H7 (cell line): ENCODE measurements at regions not wholly inside any gene's neighbourhood (a gene's known extent, or its start where the extent isn't known, plus 50 kb on each side); places are given as distances from the start of the nearest gene placed in this dataset.

Experiments used
- DNase-seq: peaks from one replicate; pipeline ENCODE4 v3.0.0; 2012
- H3K27me3 ChIP-seq: 2 replicates; pipeline ENCODE4 v1.6.0; 2011; ENCODE audit warnings: mild to moderate bottlenecking, low read length; ENCODE audit not compliant: control insufficient read depth, insufficient read depth
- H3K36me3 ChIP-seq: replicated peaks from 2 replicates; pipeline ENCODE4 v1.5.1; 2011; ENCODE audit warnings: low read length; ENCODE audit not compliant: control insufficient read depth, insufficient read depth
- H3K4me3 ChIP-seq: 2 replicates; pipeline ENCODE4 v1.5.1; 2011; ENCODE audit warnings: low read depth, mild to moderate bottlenecking, control low read depth, low read length, moderate library complexity; ENCODE audit not compliant: insufficient read depth

DNA sequence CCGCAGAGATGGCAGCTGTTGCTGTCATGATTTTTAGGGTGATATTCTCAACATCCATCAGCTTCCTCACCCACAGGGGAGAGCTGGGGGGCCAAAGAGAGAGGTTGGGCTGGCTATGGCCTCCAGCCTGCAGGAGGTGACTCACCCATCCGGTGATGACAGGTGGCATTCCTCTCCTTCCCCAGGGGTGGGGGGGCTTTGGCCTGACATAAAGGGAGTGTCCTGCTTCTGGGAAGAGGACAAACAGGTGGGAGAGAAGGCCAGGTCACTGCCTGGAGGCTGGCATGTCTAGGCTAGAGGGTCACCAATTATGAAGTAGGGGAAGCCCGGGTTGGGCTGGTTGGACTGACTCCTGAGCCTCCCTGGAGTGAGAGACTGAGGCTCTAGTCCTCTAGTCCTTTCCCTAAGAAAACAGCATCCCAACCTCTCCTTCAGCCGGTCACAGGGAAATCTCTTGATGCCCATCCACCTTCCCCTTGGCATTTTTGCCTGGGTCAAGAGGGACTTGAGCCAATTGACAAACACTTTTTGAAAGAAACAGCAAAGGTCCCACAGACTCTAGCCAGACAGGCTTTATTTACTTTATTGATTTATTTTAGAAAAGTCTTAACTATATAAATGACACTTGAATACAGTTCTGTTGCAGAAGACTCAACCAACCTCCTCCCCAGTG is 79.8 kb upstream of the ZNF716 start:
- Histone ChIP-seq H3K4me3 (no peak overlapping the region), H3K36me3 (no peaks in the 10 kb centered on the region), H3K27me3 (no peaks in the 10 kb centered on the region)
- DNase-seq: no peak

DNA sequence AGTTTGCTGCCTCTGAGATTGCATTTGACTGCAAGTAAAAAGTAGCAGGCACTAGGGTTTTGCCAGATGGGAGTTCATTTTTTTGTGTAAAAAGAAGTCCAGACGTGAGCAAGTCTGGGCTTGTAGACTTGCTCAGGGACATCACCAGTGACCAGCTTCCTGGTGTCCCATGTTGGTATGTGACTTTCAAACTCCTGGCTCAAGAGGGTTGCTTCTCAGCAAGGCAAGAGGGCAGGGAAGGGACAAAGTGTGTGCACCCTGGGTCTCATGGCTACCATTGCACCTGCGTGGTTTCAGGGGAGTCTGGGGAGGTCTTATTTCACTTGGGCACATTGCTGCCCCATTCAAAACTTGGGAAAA is 79.3 kb upstream of the ZNF716 start:
- no peak overlapping the region for H3K4me3 ChIP-seq
- H3K27me3 ChIP-seq: no peaks in the 10 kb centered on the region
- DNase-seq: no peak
- H3K36me3 ChIP-seq: no peaks in the 10 kb centered on the region

DNA sequence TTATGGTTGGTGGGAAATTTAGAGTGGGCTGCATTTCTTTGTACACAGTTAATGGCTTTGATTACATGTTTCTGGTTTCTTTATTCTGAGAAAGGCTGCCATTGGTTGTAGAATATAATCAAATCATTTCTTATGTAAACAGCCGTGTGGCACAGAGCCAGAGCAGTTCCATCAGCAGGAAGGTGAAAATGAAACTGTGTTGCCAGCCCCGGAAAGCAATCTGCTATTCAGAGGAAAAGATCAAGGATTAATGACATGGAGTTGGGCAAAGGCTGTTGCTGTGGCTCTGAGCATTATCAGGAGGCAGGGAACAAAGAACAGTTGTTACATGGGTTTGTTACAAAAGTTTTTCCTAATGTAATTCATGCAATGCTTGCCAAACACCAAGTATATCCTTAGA is 74.2 kb upstream of the ZNF716 start:
- Histone ChIP-seq H3K36me3 (no peaks in the 10 kb centered on the region), H3K27me3 (no peaks in the 10 kb centered on the region), H3K4me3 (no peak overlapping the region)
- no peak for DNase-seq

DNA sequence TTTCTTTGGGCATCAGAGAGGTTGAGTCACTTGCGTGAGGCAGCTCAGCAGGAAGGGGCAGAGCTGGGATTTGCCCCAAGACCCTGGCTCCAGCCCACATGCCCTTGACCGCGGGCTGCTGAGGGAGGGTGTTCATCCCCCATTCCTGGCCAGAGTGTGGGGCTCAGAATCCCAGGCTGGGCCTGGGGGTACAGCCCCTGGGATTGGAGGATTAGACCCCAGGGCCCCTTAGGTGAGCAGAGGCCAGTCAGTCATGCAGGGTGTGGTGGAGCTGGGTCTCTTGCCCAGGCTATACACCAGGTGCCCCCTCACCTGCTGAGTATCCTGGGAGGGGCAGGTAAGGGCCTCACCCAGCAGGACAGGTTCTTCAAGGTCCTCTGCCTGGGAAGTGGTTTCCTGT is 68.4 kb upstream of the ZNF716 start:
- DNase-seq: no peak
- H3K4me3 ChIP-seq: no peak overlapping the region
- H3K27me3 ChIP-seq: no peaks in the 10 kb centered on the region
- H3K36me3 ChIP-seq: no peaks in the 10 kb centered on the region

DNA sequence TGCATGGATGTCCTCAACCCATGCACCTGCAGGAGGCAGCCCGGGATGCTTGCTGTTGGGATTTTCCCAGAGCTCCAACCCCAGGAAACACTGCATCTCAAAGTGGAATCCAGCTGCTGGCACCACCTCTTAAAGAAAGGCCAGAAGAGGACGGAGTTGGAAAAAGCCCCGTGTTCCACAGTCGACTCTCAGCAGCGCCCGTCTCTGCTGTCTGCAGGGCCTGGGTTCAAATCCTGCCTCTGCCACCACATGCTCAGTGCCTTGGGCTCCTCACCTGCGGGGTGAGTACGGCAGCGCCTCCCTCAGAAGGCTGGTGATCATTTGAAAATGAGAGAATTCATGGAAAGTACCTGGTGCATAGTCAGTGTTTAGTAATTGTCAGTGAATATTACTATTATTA is 65.6 kb upstream of the ZNF716 start:
- H3K27me3 ChIP-seq: no peaks in the 10 kb centered on the region
- no peak for DNase-seq
- H3K36me3 ChIP-seq: no peaks in the 10 kb centered on the region
- no peak overlapping the region for H3K4me3 ChIP-seq

DNA sequence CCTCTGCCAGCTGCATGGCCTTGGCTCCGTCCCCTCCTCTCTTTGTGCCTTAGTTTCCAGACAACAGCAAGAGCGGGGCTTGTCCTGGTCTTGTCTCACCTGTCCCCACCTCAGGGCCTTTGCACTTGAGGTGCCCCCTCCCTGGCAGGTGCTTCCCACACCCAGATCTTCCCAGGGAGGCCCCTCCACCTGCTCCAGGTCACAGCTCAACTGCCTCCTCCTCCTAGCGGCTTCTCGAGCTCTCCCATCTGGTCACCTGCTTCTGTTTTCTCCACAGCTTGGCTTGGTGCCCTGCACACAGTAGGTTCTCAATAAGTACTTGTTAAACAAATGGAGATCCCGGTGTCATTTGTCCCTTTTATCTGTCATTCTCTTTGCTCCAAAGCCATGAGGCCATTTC is 64.3 kb upstream of the ZNF716 start:
- no peak overlapping the region for H3K4me3 ChIP-seq
- DNase-seq: no peak
- H3K36me3 ChIP-seq: no peaks in the 10 kb centered on the region
- H3K27me3 ChIP-seq: no peaks in the 10 kb centered on the region

DNA sequence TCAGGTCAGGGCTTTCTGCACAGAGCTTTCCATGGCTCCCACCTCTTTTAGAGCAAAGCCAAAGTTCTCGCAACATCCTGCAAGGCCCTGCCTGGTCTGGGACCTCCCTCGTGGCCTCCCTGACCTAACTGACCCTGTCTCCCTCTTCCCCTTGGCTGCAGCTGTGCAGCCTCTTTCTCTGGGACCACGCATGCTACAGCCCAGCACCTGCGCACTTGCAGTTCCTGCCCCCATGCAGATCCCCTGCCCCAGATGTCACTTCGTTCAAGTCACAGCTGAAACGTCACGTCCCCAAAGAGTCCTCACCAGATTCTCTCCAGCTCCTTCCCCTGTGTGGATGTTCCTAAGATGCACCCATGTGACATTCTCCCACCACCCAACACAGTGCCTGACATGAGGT is 61.2 kb upstream of the ZNF716 start:
- Histone ChIP-seq H3K27me3 (no peaks in the 10 kb centered on the region), H3K4me3 (no peak overlapping the region), H3K36me3 (no peaks in the 10 kb centered on the region)
- no peak for DNase-seq

DNA sequence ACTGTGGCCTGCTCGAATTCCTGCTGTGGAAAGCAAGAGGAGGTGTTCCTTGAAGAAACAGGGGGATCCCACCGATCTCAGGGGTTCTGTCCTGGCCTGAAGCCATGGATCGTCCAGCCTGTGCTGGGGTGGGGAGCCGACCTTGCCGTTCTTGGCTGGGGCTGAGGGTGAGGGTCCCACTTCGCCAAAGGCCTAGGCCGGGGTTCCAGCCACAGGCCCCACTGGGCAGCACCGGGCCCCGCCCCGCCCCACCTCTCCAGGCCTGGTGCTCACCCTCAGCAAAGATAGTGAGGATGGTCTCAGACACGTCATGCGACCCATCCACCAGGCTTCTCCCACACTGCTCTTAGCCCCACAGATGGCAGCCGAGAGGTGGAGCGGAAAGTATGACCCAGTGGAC is 51.4 kb upstream of the ZNF716 start:
- H3K36me3 ChIP-seq: no peaks in the 10 kb centered on the region
- H3K27me3 ChIP-seq: no peaks in the 10 kb centered on the region
- DNase-seq: no peak
- no peak overlapping the region for H3K4me3 ChIP-seq

DNA sequence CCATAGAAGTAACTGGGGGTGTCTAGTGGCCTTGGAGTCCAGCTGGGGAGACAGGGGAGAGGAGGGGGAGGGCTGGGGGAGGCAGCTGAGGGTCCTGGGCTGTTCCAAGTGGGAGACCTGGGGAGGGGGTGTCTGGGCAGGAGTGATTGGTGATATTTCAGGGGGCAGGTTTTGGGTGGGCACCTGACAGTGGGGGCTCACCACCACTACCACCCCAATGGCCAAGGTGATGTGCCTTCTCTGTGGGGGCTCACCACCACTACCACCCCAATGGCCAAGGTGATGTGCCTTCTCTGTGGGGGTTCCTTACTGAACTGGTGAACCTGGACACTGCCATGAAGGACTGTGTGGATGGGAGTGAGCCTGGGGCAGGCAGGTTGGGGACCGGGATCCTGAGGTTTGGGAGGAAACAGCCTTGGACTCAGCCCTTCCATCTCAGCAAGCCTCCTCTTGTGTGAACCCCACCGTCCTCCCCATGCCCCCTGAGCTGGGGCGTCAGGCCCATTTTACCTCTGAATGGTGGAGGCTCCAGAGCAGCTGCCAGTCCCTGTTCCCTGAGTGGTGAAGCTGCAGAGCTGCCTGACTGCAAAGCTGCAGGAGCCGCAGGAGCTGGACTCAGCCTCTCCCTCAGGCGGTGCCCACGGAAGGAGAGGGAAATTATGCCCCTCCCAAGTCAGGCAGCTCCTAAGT is 50.6 kb upstream of the ZNF716 start:
- no peaks in the 10 kb centered on the region for H3K27me3 ChIP-seq
- H3K4me3 ChIP-seq: no peak overlapping the region
- H3K36me3 ChIP-seq: no peaks in the 10 kb centered on the region
- no peak for DNase-seq

DNA sequence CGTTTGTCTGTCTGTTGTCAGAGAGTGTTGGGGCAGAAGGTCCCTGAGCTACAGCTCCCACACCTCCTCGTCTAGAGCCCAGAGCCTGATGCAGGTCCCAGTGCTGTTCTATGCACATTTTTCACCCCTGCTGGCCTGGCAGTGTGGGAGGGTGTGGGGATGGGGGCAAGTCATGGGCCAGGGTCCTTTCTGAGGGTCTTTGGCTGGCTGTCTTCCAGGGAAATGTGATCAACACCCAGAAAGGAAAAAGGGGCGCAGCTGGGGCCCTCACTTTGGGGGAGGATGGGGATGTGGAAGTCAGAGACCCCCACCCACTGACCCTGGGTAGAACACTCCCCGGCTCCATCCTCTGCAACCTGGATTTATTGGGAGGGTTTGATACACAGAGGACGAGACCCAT is 50.0 kb upstream of the ZNF716 start:
- no peaks in the 10 kb centered on the region for H3K27me3 ChIP-seq
- DNase-seq: no peak
- H3K36me3 ChIP-seq: no peaks in the 10 kb centered on the region
- H3K4me3 ChIP-seq: no peak overlapping the region
